ENCODE measurements at regions not wholly inside any gene's neighbourhood (a gene's known extent, or its start where the extent isn't known, plus 50 kb on each side); places are given as distances from the start of the nearest gene placed in this dataset.
"Not testable (repeated sequence)": the region's sequence is repeated elsewhere in the genome, so short reads cannot be mapped to it uniquely, and the experiment has no call there.

DNA sequence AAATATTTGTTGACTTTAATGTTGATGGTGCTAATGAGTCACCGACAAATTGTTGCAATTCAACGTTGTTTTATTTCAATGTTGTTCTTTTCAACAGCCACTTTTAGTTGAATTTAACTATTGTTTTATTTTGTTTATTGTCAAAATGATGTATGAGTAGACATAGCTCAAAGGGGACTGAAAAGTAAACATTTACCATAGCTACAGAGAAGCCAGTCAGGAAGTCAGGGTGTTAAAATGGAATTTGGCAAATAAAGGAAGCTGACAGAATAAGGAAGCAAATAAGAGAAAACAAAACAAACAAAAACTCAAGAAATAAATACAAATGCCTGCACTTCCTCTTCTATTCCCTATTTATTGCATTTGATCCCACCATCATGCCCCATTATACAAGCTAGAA lies 648.4 kb upstream of the HTR2C start:
- H3K4me3 ChIP-seq (ENCODE audit: low read depth, low read length) = no peak overlapping the region

DNA sequence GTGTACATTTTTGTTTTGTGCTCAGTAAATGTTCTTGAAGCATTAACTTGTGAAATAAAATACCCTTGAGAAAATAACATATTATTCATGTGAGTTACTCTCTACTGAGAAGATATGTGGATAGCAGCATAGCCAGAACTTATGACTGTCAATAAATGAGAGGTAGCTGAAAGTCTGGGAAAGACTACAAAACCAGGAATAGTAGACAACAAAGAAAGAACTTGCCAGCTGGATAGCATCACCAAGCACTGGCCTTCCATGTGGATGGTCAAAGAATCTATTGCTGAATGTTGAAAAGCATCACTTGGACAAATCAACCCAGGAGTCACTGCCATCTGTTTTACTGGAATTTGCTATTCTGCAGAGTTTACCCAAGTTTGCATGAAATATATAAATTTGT lies 650.0 kb upstream of the HTR2C start:
- no peak overlapping the region for H3K4me3 ChIP-seq (ENCODE audit: low read depth, low read length)

DNA sequence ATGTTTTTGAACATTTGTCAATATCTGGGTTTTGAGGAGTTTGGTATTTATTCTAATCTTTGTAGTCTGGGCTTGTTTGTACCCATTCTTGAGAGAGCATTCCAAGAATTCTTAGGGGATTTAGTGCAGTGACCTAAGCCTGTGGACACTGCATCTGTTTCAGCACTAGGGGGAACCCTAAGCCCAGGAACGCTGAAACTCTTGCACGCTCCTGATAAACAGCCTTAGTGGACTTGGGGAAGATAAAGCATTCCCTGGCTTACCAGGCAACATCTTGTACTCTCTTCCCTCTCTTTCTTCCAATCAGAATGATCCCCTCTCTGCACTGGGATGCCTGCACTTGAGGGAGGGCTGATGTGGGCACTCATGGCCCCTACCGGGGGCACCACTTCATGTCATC lies 654.9 kb upstream of the HTR2C start:
- H3K4me3 ChIP-seq (ENCODE audit: low read depth, low read length) = no peak overlapping the region

DNA sequence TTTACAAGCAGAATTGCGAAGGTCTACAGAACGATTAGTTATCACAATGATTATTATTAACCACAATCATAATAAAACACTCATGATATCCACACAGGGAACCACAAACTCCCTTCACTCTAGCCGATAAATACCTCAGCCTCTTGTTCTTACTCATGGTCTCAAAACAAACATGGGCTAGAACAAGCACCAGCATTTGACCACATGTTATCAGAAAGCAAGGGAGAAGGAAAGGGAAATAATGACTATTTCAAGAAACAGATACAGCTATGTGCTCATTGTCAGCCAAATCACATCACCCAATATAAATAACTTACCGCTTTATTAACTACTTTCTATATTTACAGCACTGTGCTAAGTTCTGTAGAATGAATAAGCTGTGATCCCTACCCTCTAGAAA lies 663.2 kb upstream of the HTR2C start:
- H3K4me3 ChIP-seq (ENCODE audit: low read depth, low read length) = no peak overlapping the region

DNA sequence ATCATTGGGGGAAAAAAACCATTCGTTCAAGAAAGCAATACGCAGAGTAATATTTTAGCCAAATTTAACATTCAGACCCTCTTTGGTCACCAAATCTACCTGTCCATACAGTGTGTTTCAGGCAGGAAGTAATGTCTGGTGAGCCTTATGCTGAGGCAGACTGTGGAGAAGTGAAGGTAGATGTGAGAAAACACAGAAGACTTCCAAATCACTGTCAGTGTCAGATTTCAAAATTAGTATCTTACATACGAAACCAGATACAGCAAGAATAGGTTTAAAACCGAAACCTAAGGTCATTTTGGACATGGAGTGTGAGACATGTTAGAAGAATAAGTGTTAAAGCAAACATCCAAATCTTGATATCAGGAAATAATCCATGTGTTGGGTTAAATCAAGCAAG lies 664.5 kb upstream of the HTR2C start:
- no peak overlapping the region for H3K4me3 ChIP-seq (ENCODE audit: low read depth, low read length)

DNA sequence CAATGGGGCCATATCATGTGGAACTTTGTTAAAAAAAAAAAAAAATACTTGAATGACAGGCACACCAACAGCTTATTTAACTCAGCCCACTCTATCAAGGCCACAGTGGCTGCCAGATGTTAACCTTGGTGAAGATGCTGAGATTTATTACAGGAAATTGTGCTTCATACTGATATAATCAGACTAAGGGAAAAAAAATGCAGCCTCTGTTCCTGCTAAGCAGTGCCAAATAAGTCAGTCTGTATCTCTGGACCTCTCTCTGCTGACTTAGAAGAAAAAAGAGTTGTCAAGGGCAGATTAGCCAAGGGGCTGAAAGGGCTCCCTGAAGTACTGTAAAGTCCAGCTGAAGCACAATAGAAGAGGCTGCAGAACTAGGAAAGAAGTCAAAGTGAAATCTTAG lies 677.7 kb upstream of the HTR2C start:
- H3K4me3 ChIP-seq (ENCODE audit: low read depth, low read length) = no peak overlapping the region

DNA sequence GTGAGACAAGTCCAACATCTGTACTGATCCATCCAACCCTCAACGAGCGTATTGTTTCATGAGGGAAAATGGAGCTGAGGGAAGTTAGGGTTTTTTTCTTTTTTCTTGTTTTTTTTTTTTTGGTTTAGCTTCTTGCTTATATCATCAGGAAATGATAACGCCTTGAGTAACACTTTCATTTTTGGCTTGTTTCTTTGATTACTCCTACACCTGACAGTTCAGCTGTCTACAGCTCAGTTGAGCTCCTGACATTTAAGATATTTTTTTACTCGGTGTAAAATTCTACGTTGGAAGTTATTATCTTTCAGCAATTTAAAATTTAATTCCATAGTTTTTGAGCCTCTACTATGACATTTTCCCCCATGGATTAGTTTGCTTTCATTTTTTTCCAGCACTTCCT lies 691.0 kb upstream of the HTR2C start:
- no peak overlapping the region for H3K4me3 ChIP-seq (ENCODE audit: low read depth, low read length)

DNA sequence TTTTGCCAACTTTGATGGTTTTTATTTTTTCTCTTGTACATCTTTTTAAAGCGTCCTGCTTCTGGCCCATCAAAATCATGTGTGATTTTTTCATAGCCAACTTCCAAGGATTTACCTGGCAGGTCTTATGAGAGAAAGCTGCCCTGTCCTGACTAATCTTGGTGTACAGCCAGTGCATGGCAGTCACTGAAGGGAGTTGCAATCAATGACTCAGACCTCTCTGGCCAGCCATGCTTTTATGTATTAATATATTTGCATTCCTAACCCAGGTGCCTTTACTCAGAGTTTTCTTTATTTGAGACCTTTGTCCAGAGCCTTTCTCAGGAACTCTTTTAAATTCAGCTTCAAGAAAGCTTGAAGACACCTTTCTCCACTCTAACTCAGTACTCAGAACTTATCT lies 691.5 kb upstream of the HTR2C start:
- no peak overlapping the region for H3K4me3 ChIP-seq (ENCODE audit: low read depth, low read length)

DNA sequence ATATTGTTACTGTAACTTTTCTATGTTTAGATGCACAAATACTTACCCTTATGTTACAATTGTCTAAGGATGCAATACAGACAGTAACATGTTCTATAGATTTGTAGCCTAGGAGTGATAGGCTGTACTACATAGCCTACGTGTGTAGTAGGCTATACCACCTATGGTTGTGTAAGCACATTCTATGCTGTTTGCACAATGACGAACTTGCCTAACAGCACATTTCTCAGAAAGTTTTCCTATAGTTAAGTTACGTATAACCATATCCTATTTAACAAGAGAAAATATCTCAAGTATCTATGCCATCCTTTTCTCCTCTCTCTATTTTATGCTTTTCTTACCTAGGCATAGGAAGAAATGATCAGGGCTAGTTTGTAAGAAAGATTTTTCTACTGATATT lies 710.8 kb upstream of the HTR2C start:
- no peak overlapping the region for H3K4me3 ChIP-seq (ENCODE audit: low read depth, low read length)

DNA sequence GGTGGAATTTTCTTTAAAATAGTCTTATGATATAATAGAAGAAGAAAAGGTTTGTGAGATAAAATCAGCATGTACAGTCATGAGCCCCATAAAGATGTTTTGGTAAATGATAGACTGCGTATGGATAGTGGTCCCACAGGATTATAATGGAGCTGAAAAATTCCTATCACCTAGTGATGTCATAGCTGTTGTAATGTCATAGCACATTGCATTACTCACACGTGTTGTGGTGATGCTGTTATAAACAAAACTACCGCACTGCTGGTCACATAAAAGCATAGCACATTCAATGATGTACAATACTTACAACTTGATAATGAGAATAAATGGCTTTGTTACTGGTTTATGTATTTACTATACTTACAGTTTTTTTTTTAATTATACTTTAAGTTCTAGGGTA lies 715.2 kb upstream of the HTR2C start:
- no peak overlapping the region for H3K4me3 ChIP-seq (ENCODE audit: low read depth, low read length)

DNA sequence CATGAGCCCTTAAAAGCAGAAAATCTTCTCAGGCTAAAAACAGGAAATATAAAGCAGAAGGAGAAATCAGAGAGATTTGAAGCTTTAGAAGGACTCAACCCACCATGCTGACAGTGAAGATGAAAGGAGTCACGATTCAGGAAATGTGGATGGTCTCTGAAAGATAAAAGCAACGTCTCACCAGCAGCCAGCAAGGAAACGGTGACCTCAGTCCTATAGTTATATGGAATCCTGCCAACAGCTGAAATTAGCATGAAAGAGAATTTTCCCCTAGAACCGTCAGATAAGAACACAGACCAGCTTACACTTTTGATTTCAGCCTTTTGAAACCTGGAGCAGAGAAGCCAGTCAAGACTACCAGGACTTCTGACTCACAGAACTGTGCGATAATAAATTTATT lies 715.7 kb upstream of the HTR2C start:
- no peak overlapping the region for H3K4me3 ChIP-seq (ENCODE audit: low read depth, low read length)

DNA sequence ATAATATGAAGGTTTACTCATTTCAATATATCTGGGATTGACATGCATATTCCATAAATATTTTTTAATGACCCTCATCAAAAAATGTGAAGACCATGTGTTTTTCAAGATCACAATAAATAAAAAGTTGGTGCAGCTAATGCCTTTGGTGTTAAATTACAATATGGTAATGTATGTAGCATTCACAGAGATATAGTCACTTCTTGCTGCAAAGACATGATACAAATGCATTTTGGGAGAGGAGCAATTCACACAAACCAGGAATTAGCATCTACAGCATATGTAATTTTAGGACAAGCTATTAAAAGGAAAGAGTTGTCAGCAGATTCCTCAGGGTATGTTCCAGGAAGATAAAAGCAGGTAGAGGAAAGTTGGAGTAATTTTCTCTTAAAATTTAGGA lies 734.5 kb upstream of the HTR2C start:
- no peak overlapping the region for H3K4me3 ChIP-seq (ENCODE audit: low read depth, low read length)

DNA sequence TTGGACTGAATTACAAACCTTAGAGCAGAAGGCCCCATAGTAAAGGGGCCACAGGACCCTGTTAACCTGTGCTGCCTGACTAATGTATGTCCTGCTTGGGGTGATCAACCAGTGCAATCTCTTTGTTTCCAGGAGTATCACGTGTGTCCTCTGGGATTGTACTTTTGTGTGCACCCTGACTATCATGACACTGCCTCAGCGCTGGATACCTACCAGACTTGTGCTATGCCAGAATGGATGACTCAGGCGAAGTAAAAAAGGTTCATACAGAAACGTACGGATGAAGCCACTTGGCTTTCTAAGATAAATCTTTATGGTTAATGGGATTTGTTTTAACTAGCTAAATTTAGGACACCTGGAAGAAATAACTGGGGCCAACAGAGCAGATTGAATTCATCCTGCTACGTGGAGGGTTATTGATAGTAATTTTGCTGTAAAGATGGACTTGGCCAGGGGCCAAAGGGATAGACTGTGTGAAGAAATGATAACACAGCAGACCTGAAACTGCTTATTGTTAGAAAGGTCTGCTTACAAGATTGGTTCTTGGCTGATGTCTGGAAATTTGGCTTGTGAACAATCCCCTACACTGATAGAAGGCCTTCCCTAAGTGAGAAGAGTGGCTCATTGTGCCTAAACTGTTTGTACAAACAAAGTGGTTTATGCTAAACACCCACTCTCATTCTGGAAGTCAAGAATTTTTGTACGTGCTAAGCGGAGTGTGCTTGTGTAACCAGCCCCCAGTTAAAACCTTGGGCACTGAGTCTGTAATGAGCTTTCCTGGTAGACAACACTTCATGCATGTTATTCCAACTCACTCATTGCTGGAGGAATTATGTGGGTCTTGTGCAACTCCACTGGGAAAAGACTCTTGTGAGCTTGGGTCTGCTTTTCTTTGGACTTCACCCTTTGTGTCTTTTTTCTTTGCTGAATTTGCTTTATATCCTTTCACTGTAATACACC lies 750.5 kb upstream of the HTR2C start:
- H3K4me3 ChIP-seq (ENCODE audit: low read depth, low read length) = no peak overlapping the region

DNA sequence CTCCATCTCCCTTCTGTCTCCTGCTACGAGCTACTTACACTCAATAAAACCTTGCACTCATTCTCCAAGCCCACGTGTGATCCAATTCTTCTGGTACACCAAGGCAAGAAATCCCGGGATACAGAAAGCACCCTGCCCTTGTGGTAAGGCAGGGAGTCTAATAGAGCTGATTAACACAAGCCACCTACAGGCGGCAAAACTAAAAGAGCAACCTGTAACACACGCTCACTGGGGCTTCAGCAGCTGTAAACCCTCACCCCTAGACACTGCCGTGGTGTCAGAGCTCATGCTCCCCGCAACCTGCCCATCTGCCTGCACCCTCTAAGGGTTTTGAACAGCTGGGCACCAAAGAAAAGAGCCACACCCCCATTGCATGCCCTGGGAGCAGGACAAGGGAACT lies 755.4 kb upstream of the HTR2C start:
- H3K4me3 ChIP-seq (ENCODE audit: low read depth, low read length) = no peak overlapping the region

DNA sequence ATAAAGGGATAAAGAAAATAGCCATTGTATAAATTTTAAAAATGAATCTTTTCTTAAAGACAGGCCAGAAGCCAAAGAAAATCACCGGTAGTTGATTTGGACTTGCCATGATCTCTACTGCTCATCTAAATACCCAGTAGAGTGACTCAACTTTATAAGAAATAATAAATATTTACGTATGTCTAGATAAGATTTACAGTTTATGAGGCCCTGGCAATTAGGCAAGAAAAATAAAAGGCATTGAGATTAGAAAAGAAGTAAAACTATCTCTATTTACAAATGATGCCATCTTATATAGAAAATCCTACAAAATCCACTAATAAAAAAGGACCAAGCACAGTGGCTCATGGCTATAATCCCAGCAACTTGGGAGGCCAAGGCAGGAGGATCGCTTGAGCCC lies 765.5 kb upstream of the HTR2C start:
- no peak overlapping the region for H3K4me3 ChIP-seq (ENCODE audit: low read depth, low read length)

DNA sequence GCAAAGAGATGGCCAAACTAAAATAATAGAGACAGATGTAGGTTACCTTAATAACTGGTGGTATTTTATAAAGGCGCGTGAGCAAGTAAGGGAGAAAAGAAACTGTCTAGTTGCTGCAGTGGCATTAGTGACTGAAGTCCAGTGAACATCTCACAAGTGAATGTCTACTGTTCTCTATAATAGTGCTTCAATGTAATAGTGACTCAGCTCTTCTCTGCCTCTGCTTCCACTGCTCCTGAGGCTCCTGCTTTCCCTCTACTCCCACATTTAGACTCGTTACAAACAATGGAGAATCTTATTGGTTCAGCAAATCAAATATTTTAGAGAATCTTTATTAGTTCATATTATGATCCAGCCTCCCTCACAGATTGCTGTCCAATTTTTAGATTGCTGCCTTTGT lies 779.1 kb upstream of the HTR2C start:
- H3K4me3 ChIP-seq (ENCODE audit: low read depth, low read length) = no peak overlapping the region

DNA sequence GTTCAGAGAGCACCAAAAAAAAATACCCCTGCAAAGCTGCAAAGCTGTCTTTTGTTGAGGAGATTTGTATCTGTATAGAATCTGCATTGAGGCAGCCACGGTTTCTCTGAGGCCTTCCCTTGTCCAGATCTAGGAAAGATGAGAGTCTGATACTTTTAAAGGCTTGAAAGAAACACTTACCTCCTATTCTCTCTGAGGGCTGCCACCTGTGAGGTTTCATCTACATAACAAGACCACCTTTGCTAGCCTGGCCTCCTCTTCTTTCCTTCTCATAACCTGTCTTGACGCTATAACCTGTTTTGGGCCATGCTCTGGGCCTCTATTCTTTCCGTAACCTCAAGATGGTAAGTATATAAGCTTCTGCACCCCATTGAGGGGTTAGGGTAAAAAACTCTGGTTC lies 779.6 kb upstream of the HTR2C start:
- H3K4me3 ChIP-seq (ENCODE audit: low read depth, low read length) = no peak overlapping the region

DNA sequence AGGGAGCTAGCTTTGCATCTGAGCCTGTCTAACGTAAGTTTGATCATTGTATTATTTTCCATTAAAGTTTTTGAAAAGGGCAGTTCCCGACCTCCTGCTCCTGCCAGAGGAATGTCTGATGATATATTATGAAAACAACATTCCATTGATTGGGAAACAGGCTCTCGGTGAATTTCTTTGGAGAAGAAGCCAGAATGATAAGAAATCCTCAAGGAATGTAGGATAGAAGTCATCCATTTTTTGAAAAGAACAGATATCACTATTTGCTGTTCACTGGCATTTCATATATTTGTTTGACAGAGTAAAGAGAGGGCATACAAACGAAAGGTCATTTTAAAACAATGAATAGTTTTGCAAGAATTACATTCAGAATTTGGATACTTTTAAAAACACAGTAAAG lies 781.0 kb upstream of the HTR2C start:
- no peak overlapping the region for H3K4me3 ChIP-seq (ENCODE audit: low read depth, low read length)

DNA sequence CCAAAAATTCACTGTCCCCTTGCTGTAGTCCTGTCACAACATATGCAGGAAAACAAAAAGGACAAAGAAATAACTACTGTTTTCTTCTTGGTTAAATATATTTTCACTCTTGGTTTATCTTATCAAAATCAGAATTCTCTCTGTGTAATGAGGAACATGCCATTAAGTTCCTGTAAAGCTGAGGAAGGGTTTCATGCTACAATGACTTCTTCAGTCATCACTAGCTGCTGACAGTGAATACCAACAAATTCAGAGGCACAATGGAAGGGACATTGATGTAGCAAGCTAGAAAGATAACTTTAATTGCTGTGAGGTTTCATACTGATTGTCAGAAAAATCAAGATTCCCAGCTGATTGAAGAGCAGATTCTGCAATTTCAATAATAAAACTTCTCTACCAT lies 782.9 kb upstream of the HTR2C start:
- H3K4me3 ChIP-seq (ENCODE audit: low read depth, low read length) = no peak overlapping the region

DNA sequence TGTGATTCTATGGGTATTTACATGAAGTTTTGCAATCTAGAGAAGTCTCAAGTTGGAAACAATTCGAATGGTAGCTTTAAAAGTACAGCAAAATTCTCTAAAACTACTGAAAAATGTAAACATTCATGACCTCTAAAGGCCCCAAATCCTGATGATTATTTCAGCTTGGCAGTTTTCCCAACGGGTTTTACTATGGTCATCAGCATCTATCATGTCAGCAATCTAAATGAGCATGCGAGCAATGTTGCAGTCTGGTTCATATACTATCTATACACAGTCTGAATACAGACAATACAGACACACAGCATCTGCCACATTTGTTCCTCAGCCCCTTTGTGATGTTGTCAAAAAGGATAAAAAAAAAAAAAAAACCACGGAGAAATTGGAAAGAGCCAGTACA lies 790.3 kb upstream of the HTR2C start:
- no peak overlapping the region for H3K4me3 ChIP-seq (ENCODE audit: low read depth, low read length)

DNA sequence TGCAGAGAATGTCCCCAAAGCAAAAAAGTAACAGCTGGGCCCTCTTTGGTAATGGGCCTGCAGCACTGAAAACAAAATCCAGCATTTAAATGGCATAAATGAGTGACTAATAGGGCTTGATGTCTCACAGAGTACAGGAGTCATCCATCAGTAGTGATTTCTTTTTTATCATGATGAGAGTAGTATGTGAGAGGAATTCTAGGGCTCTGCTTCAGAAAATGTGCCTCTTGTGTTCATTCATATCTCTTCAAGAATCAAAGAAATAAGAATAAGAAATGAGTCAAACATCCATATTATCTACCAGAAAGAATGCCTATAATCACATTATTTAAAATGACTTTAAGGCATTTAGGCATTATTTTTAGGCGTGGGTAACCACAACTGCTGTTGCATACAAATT lies 792.9 kb upstream of the HTR2C start:
- no peak overlapping the region for H3K4me3 ChIP-seq (ENCODE audit: low read depth, low read length)

DNA sequence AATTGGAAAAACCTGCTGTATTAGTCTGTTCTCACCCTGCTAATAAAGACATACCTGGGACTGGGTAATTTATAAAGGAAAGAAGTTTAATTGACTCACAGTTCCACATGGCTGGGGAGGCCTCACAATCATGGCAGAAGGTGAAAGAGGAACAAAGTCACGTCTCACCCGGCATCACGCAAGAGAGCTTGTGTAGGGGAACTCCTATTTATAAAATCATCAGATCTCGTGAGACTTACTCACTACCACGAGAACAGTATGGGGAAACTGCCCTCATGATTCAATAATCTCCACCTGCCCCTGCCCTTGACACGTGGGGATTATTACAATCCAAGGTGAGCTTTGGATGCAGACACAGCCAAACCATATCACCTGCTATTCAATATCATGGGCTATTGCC lies 799.1 kb upstream of the HTR2C start:
- not testable (repeated sequence) for H3K4me3 ChIP-seq (ENCODE audit: low read depth, low read length)

DNA sequence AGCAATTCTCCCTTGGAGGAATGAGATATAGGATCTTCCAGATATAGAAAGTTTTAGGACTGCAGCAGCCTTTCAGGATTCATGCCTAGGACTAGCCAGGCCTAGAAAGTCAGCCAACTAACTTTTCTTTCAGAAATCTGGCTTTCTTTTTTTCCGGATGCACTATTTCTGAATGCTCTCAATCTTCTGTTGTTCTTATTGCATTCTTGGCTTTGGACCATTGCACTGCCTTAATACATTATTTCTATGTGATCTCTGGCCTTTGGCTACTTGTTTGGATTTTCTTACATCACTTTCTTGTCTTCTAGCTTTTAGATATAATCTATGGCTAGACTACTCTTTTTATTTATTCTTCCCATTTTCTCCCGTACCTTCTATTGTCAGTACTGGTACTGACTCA lies 813.1 kb upstream of the HTR2C start:
- no peak overlapping the region for H3K4me3 ChIP-seq (ENCODE audit: low read depth, low read length)
